ENCODE measurements at regions not wholly inside any gene's neighbourhood (a gene's known extent, or its start where the extent isn't known, plus 50 kb on each side); places are given as distances from the start of the nearest gene placed in this dataset.

DNA sequence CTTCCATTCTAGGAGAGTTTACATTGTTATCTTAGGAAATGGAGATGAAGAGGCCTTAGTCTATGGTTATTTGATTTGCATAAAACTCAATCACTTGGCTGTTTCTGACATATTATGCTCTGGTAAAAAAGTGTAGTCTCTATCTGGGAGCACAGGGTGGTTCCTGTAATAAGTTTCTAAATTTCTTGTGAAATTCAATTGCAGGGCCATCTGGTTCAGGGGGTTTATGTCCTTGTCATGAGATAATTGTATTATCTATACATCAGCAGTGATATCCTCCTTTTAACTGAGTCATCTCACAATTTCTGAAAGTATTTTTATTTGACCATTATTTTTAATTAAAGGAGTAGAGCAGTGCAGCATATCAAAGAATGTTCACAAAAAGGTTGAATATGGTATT is 203.3 kb downstream of the MFSD1 start:
- TF ChIP-seq ZNF212 (CRISPR knock-in tag; IDR thresholded peaks at IDR 0.05) (no peak), FOXM1 (IDR thresholded peaks at IDR 0.05; ENCODE audit: low read depth) (no peak), FOXM1 (CRISPR knock-in tag; IDR thresholded peaks at IDR 0.05; ENCODE audit: low read depth) (no peak), FOXK2 (conservative IDR thresholded peaks at IDR 0.05 in 1 of 2, IDR thresholded peaks at IDR 0.05 in 1 of 2; ENCODE audit: low read depth in 2 of 2) (no peak), CEBPZ (IDR thresholded peaks at IDR 0.05; ENCODE audit: borderline replicate concordance, low read depth, low read length) (no peak), ZNF197 (CRISPR knock-in tag; IDR thresholded peaks at IDR 0.05; ENCODE audit: low read depth) (no peak), ZNF639 (CRISPR knock-in tag; conservative IDR thresholded peaks at IDR 0.05 in 1 of 2, IDR thresholded peaks at IDR 0.05 in 1 of 2) (no peak), PATZ1 (CRISPR knock-in tag; IDR thresholded peaks at IDR 0.05; ENCODE audit: borderline replicate concordance) (no peak), EP400 (IDR thresholded peaks at IDR 0.05) (no peak)
- TF ChIP-seq, protein P1, sequence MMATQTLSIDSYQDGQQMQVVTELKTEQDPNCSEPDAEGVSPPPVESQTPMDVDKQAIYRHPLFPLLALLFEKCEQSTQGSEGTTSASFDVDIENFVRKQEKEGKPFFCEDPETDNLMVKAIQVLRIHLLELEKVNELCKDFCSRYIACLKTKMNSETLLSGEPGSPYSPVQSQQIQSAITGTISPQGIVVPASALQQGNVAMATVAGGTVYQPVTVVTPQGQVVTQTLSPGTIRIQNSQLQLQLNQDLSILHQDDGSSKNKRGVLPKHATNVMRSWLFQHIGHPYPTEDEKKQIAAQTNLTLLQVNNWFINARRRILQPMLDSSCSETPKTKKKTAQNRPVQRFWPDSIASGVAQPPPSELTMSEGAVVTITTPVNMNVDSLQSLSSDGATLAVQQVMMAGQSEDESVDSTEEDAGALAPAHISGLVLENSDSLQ (IDR thresholded peaks at IDR 0.05) = no peak
- TF ChIP-seq, protein P2, sequence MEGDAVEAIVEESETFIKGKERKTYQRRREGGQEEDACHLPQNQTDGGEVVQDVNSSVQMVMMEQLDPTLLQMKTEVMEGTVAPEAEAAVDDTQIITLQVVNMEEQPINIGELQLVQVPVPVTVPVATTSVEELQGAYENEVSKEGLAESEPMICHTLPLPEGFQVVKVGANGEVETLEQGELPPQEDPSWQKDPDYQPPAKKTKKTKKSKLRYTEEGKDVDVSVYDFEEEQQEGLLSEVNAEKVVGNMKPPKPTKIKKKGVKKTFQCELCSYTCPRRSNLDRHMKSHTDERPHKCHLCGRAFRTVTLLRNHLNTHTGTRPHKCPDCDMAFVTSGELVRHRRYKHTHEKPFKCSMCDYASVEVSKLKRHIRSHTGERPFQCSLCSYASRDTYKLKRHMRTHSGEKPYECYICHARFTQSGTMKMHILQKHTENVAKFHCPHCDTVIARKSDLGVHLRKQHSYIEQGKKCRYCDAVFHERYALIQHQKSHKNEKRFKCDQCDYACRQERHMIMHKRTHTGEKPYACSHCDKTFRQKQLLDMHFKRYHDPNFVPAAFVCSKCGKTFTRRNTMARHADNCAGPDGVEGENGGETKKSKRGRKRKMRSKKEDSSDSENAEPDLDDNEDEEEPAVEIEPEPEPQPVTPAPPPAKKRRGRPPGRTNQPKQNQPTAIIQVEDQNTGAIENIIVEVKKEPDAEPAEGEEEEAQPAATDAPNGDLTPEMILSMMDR (IDR thresholded peaks at IDR 0.05 in 2 of 3, conservative IDR thresholded peaks at IDR 0.05 in 1 of 3; ENCODE audit: insufficient read depth in 2 of 3, low read depth in 1 of 3, low read length in 3 of 3) = no peak
- TF ChIP-seq, protein P3, sequence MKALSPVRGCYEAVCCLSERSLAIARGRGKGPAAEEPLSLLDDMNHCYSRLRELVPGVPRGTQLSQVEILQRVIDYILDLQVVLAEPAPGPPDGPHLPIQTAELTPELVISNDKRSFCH (CRISPR knock-in tag; IDR thresholded peaks at IDR 0.05) = no peak
- TF ChIP-seq, protein P3 (tag; IDR thresholded peaks at IDR 0.05) = no peak
